Activated gamma-delta T cell treated with Interleukin-2 at 50 U/mL for 16 hours (primary cell): ENCODE measurements at regions not wholly inside any gene's neighbourhood (a gene's known extent, or its start where the extent isn't known, plus 50 kb on each side); places are given as distances from the start of the nearest gene placed in this dataset.

Source experiments
- DNase-seq: peaks from one replicate; pipeline ENCODE4 v3.0.0-alpha.2; 2020

DNA sequence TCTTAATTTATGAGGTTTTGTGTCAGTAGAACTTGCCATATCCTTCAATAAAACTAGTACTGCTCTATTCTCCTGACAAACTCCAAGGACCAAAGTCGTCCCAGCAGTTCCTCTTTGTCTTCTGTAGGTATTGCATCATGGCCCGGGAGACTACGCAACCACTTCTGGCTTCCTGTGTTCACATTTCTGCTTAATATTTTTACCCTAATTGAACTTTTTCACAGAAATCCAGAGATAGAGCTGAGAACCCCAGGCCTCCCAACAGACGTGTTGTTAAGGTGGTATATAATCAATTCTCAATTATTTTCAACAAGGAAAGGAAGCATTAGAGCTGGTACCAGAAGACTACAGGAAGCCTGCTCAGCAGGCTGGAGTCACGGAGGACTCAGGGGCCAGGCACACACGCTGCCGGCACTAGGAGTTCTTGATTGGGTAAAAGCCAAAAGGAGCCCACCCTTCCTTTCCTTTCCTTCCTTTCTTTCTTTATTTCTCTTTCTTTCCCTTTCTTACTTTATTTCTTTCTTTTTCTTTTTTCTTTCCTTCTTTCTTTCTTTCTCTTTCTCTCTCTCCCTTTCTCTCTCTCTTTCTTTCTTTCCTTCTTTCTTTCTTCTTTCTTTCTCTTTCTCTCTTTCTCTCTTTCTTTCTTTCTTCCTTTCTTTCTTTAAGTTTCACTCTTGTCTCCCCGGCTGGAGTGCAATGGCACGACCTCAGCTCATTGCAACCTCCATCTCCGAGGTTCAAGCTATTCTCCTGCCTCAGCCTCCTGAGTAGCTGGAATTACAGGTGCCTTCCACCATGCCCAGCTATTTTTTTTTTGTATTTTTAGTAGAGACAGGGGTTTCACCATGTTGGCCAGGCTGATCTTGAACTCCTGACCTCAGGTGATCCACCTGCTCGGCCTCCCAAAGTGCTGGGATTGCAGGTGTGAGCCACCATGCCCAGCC, 173.7 kb downstream of the ZBTB18 start:
- no peak for DNase-seq

DNA sequence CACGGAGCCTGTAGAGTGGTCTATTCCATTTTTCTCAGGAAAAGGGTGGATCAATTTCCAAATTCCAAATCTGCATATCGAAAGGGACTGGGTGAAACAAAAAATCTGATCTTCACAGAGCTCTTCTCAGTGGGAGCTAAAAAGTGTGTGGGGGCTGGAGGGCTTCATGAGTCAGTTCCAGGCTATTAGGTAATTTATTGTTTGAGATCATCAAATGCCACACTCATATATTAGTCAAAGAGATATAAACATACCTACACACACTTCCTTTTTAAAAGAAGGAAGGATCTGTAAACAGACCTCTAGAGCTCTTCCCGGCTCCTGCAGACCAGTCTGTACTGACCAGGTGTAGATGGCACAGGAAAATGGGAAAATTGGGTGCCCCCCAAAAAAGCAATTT, 175.4 kb downstream of the ZBTB18 start:
- no peak for DNase-seq

DNA sequence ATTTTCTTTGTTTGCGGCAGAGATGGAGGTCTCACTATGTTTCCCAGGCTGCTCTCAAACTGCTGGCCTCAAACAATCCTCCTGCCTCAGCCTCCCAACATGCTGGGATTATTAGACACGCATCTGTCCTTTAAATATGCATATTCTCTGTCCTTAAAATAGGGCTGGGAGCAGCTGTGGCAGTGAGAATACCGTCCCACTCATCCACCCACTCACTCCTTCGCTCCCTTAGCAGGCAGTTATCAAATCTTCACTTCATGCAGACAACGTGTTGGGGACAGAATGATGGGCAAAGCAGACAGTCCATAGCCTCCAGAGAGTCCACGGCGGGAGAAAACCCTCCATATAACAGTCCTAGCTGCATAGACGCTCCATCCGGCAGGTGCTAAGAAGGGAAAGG, 179.4 kb downstream of the ZBTB18 start:
- DNase-seq, result no peak

- no peak for DNase-seq
These were observed 180.1 kb downstream of the ZBTB18 start for GRCh38 chr1:244231193-244231571.

DNA sequence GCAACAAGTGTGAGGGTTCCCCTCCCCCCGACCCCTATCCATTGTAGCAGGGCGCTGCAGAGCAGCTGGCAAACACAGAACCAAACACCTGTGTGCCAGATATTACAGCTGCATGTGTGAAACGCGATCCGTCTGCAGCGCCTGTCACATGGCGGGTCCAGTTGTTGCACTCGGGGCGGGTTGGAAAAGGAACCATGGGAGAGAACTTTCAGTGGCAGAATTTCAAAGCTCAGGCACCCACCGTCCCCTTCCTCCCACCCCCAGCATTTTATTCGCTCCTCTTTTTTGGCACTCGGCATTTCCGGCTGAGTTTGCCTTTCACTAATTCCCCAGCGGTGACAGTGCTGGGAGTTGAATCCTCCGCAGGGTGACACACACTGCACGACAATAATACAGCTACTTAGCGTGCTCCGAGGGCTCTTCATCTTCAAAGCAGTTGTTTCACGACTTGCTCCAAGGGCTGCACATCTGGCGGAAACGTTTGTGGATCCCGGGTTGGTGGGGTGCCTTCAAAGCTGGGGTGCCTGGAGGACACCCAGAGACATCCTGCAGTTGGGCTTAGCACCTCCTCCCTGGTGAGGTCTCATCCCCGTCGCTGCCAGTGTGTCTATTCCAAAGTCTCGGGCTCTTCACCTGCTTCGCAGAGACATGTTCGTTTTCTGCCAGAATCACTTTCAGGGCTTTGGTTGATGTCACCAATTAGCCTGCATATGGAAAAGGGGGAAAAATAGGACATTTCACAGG, 180.7 kb downstream of the ZBTB18 start:
- no peak for DNase-seq

DNA sequence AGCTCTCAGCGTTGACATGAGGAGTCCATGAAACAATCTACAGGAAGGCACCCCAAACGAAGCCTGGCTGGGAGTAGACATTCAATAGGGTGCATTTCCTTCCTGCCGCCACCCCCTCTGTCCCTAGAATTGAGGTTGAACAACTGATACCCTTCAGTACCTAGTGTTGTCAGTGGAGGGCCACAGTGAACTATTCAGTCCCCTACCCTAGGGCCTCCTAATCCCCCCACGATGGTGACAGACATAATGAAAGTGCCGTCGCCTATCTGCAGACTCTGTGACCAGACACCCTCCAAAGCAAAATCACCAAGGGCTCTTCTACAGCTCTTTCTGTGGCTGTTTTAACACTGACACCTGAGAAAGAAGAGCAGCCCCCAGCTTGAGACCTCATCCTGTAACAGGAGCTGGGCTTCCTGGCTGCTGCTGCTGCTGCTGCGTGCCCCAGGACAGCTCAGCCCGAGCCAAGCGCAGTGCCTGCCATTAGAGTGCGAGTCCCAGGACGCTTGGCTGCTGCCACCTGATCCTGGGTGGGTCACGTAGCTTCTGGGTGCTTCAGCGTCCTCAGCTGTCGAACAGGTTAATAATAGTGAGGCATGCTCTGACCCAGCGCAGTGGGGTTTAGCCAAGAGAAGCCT, 183.0 kb downstream of the ZBTB18 start:
- no peak for DNase-seq

DNA sequence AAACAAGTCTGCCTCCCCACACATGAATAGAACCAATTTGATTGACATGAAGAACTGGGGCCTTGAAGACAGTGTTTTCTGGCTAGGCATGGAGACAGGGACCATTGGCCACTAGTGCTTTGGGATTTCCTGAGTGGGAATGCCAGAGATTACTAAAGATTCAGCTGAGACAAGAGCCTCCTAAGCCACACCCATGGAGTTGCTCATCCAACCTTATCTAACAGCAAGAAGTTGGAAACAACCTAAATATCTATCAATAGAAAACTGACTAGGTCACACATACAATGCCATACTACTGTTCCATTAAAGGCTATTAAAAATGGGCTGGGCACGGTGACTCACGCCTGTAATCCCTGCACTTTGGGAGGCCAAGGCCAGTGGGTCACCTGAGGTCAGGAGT, 184.1 kb downstream of the ZBTB18 start:
- DNase-seq, result no peak

- no peak for DNase-seq
These were observed 185.0 kb downstream of the ZBTB18 start for GRCh38 chr1:244236101-244236500.

GRCh38 chr1:244236721-244237120, 185.6 kb downstream of the ZBTB18 start:
- no peak for DNase-seq

- DNase-seq, result no peak
These were observed 186.4 kb downstream of the ZBTB18 start for GRCh38 chr1:244237445-244237844.

DNA sequence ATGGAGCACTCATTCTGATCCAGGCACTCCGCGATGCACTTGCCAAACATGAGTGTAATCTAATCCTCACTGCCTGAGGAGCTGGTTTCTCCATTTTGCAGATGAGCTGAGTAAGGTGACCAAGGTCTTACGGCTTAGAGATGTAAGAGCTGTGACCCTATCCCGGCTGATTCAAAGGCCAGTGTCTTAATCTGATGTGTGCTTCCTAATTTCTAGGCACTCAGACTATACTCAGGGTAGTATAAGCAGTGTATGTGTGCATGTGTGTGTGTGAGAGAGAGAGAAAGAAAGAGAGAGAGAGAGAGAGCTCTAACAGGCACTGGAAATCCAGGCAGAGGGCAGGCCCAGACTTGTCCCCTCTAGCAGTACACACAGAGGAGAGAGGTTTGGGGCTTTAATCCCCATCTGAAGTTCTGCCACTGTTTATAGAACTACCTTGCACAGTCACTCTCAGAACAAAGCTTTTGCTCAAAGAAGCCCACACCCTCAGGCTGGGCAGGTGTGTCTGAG, 188.2 kb downstream of the ZBTB18 start:
- no peak for DNase-seq

- DNase-seq, result no peak
These were observed 190.4 kb downstream of the ZBTB18 start for GRCh38 chr1:244241438-244241837.

DNA sequence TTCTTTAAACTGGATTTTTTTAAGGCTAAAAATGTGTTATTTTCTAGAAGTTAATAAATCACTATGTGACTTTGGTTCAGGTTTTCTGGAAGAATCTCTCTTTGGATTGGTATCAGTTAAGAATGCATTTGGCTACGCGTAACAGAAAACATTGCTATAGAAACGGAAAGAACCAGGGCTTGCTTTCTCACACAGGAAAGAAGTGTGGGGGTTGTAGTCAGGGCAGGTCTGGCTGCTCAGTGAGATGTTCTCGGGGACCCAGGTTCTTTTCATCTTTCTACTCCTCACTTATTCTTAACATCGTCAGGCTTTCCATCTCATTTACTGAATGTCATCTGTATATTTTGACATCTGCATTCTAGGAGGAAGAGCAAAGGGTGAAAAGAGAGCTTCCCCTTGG, 191.4 kb downstream of the ZBTB18 start:
- no peak for DNase-seq

- no peak for DNase-seq
These were observed 195.3 kb downstream of the ZBTB18 start for GRCh38 chr1:244246334-244246733.

GRCh38 chr1:244248426-244248825, 197.3 kb downstream of the ZBTB18 start:
- no peak for DNase-seq

GRCh38 chr1:244252211-244252610, 199.5 kb downstream of the ADSS2 start:
- DNase-seq, result no peak

DNA sequence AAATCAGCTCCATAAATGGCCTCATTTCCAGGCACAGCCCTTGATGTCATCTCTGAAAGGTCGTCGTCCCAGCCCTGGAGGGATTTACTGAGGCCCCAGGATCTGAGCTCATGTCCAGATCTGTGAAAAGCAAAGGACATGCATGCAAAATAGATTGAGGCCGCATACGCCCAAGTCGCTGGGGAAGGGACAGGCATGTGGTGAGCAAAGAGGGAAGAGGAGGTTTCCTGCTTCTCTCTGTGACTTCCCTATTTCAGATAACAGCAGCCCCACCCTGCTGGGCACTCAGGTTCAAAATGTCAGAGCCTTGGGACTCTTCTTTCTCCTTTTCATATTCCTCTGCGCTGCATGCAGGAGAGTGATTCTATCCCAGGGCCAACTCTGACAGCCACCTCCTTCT, 197.2 kb downstream of the ADSS2 start:
- no peak for DNase-seq

- DNase-seq, result no peak
These were observed 196.2 kb downstream of the ADSS2 start for GRCh38 chr1:244255426-244255965.

- no peak for DNase-seq
These were observed 195.5 kb downstream of the ADSS2 start for GRCh38 chr1:244256086-244256676.

GRCh38 chr1:244264163-244264562, 187.5 kb downstream of the ADSS2 start:
- DNase-seq, result no peak

DNA sequence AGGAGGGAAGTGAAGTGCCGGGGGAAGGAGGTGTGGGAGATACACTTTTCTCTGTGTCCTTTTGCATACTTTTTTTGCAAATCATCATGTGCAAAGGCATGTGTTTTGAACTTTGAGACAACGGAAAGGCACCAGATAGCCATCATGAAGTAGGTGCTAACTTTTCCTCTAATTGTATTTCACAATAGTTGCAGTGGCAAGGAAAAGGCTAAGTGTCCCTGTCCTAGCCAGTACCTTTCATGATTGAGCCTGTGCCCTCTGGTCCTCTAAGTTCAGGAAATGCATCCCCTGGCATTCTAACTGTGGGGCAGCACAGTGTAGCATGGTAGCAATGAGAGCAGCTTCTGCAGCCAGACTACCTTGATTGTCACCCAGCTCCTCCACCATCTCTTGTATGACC, 186.2 kb downstream of the ADSS2 start:
- no peak for DNase-seq

GRCh38 chr1:244269169-244269568, 182.5 kb downstream of the ADSS2 start:
- DNase-seq, result no peak

GRCh38 chr1:244271004-244271403, 180.7 kb downstream of the ADSS2 start:
- DNase-seq, result no peak
